ENCODE measurements at regions not wholly inside any gene's neighbourhood (a gene's known extent, or its start where the extent isn't known, plus 50 kb on each side); places are given as distances from the start of the nearest gene placed in this dataset.
"Not testable (repeated sequence)": the region's sequence is repeated elsewhere in the genome, so short reads cannot be mapped to it uniquely, and the experiment has no call there.

- DNase-seq = no peak
Observed at GRCh38 chr7:112981966-112982365, 104.7 kb downstream of the GPR85 start.

GRCh38 chr7:112979055-112979454, 107.6 kb downstream of the GPR85 start:
- DNase-seq = not testable (repeated sequence)

GRCh38 chr7:112977244-112977955, 109.2 kb downstream of the GPR85 start:
- not testable (repeated sequence) for DNase-seq

GRCh38 chr7:112970771-112971170, 115.9 kb downstream of the GPR85 start:
- DNase-seq = no peak

GRCh38 chr7:112969946-112970345, 116.7 kb downstream of the GPR85 start:
- DNase-seq = no peak

- DNase-seq = no peak
Observed at GRCh38 chr7:112965506-112965905, 121.1 kb downstream of the GPR85 start.

- DNase-seq = no peak
Observed at GRCh38 chr7:112963634-112964033, 123.0 kb downstream of the GPR85 start.

GRCh38 chr7:112962815-112963214, 123.8 kb downstream of the GPR85 start:
- no peak for DNase-seq

GRCh38 chr7:112959276-112959675, 127.4 kb downstream of the GPR85 start:
- DNase-seq = no peak

- DNase-seq = no peak
Observed at GRCh38 chr7:112958775-112959174, 127.9 kb downstream of the GPR85 start.

GRCh38 chr7:112957901-112958300, 128.7 kb downstream of the GPR85 start:
- DNase-seq = no peak

GRCh38 chr7:112953031-112953430, 133.6 kb downstream of the GPR85 start:
- not testable (repeated sequence) for DNase-seq

GRCh38 chr7:112951070-112951469, 135.6 kb downstream of the GPR85 start:
- no peak for DNase-seq

GRCh38 chr7:112949682-112950081, 136.9 kb downstream of the GPR85 start:
- DNase-seq = not testable (repeated sequence)

GRCh38 chr7:112946350-112946749, 140.3 kb downstream of the GPR85 start:
- DNase-seq = no peak

GRCh38 chr7:112945046-112945445, 141.6 kb downstream of the GPR85 start:
- DNase-seq = no peak

GRCh38 chr7:112942981-112943380, 143.6 kb downstream of the GPR85 start:
- no peak for DNase-seq

- DNase-seq = not testable (repeated sequence)
Observed at GRCh38 chr7:112942125-112942524, 144.5 kb downstream of the GPR85 start.

- no peak for DNase-seq
Observed at GRCh38 chr7:112940314-112940732, 146.3 kb downstream of the GPR85 start.

GRCh38 chr7:112939574-112940313, 146.9 kb downstream of the GPR85 start:
- DNase-seq = peak; percentile 91 to 99

GRCh38 chr7:112938863-112939573, 147.6 kb downstream of the GPR85 start:
- DNase-seq = no peak

GRCh38 chr7:112937651-112938415, 147.6 kb upstream of the TMEM168 start:
- DNase-seq = no peak

GRCh38 chr7:112933598-112933997, 143.4 kb upstream of the TMEM168 start:
- no peak for DNase-seq
